ENCODE measurements at regions not wholly inside any gene's neighbourhood (a gene's known extent, or its start where the extent isn't known, plus 50 kb on each side); places are given as distances from the start of the nearest gene placed in this dataset.

DNA sequence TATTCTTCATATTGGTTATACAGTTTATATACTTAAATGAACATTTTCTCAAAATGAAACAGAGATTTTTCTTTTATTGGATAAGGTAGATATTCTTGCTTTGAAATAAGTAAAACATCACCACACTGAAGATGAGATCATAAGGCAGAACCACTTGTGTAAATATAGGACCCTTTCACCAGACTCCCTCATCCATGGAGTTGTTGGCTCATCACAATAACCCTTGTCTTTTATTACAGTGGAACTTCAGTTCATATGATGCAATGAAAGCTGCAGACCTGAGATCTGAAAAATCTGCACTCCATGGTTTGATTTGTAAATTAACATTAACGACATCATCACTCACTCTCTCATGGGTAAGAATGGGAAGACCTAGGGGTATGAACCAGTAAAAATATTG, 51.9 kb upstream of the DBX2 start:
- DNase-seq: no peak

DNA sequence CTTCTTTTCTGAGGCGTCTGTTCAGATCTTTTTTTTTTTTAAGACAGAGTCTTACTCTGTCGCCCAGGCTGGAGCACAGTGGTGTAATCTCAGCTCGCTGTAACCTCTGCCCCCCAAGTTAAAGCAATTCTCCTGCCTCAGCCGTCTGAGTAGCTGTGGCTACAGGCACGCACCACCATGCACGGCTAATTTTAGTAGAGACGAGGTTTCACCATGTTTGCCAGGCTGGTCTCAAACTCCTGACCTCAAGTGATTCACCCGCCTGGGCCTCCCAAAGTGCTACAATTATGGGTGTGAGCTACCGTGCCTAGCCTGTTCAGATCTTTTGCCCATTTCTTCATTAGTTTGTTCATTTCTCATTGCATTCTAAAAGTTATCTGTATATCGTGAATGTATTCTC, 55.1 kb upstream of the DBX2 start:
- no peak for DNase-seq

- no peak for DNase-seq
Measured at GRCh38 chr12:45112306-45112705, 61.4 kb upstream of the DBX2 start.

DNA sequence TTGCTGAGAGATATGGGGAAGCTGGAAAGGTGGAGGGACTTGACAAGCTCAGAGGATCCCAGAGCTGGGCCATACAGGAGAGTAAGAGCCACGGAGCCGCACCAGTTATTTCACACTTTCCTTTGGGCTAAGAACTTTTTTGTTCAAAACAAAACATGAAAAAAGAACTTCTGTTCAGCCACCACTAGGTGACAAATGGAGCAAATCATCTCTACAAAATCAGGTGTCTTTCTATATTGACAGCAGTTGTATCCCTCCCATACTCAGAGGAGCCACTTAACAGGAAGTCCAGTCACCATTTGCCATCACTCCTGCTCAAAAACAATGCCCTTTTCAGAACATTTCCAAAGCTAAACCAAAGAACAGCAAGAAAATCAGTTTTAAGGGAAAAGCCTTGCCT, 70.3 kb upstream of the DBX2 start:
- no peak for DNase-seq

GRCh38 chr12:45122768-45123380, 72.0 kb upstream of the DBX2 start:
- DNase-seq: peak; percentile 40

GRCh38 chr12:45124485-45125155, 73.7 kb upstream of the DBX2 start:
- no peak for DNase-seq

GRCh38 chr12:45125997-45126396, 75.1 kb upstream of the DBX2 start:
- no peak for DNase-seq

- no peak for DNase-seq
Measured at GRCh38 chr12:45128637-45129036, 77.7 kb upstream of the DBX2 start.

DNA sequence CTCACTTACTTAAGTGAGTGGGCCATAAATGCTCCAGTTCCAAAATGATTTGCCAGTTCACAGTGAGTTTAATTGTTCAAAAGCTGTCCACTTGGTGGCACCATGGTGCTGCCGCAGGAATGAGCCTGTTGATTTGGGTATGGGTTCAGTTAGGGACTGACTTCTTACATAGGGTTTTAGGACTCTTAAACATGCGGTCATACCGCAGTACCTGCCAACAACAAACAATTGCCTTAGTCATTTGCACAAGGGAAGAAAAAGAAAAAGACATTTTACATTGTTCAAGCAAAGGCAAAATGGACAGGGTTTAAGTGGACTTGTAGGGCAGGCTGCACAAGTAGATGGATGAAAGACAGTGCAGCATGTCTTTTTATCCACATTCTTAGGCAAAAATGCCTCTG, 80.0 kb upstream of the DBX2 start:
- peak; percentile 76 for DNase-seq

- no peak for DNase-seq
Measured at GRCh38 chr12:45131506-45131905, 80.6 kb upstream of the DBX2 start.

GRCh38 chr12:45138609-45139008, 77.3 kb upstream of the ANO6 start:
- no peak for DNase-seq

DNA sequence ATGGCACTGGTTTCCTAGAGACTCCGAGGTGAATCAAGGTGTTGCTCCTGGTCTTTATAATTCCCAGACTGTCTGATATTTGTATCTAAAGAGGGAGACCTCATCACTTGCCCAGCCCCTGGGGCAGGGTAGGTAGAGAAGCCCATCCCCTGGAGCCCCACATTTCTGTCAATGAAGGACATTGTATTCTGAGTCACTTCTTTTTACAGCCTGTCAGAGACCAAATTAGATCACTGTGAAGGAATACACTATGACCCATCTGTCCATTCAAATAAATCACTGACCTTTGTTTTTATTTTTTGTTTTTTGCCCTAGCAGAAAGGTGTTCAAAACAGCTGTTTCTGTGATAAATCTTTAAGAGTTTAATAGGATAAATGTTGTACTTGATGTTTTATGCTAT, 67.9 kb upstream of the ANO6 start:
- no peak for DNase-seq

GRCh38 chr12:45148619-45149018, 67.3 kb upstream of the ANO6 start:
- no peak for DNase-seq

DNA sequence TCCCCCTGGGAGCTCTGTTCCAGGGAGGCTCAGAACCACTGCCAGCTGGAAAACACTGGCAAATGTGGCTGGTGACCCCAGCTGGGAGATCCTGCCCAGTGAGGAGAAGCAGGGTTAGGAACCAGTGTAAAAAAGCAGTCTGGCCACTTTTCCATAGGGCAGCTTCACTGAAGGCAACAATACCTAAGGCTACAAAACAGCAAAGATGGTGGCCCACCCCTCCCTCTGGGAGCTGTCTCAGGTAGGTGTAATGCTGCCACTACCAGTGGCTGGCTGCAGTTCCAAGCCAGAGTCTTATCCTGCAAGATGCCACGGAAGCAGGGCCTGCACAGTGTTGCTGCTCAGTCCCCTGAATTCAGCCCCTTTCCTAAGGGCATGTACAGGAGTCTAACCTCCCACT, 50.6 kb upstream of the ANO6 start:
- DNase-seq: no peak

GRCh38 chr12:45166056-45166455, 49.8 kb upstream of the ANO6 start:
- peak; percentile 24 for DNase-seq
